Activated CD4-positive, alpha-beta memory T cell treated with anti-CD3 and anti-CD28 coated beads for 36 hours (primary cell): ENCODE measurements at regions not wholly inside any gene's neighbourhood (a gene's known extent, or its start where the extent isn't known, plus 50 kb on each side); places are given as distances from the start of the nearest gene placed in this dataset.
A peak's percentile ranks its signal among the peaks of the same experiment; 100 is the strongest.

Experiments used
- CTCF ChIA-PET: fragments of 350-600 bp; sonication (Branson Sonifier 250); formaldehyde crosslinking; loops from one replicate; lab custom pipeline; 2021; ENCODE audit warnings: antibody characterized with exemption, inconsistent platforms; lab: Charles Lee
- POLR2A ChIA-PET: fragments of 350-600 bp; sonication (Branson Sonifier 250); formaldehyde crosslinking; loops from one replicate; lab custom pipeline; 2021; ENCODE audit warnings: antibody characterized with exemption; lab: Charles Lee
- DNase-seq: peaks from one replicate; pipeline ENCODE4 v3.0.0-alpha.2; 2020
- H3K27ac Mint-ChIP-seq: one replicate; pipeline ENCODE4 v1.8.0; 2021; ENCODE audit warnings: mixed read lengths
- H3K27me3 Mint-ChIP-seq: one replicate; pipeline ENCODE4 v1.8.0; 2021; ENCODE audit warnings: mixed read lengths
- H3K36me3 Mint-ChIP-seq: one replicate; pipeline ENCODE4 v1.8.0; 2021; ENCODE audit warnings: mixed read lengths
- H3K4me1 Mint-ChIP-seq: one replicate; pipeline ENCODE4 v1.8.0; 2021; ENCODE audit warnings: low read depth, mixed read lengths
- H3K4me3 Mint-ChIP-seq: one replicate; pipeline ENCODE4 v1.8.0; 2021; ENCODE audit warnings: mild to moderate bottlenecking, mixed read lengths
- H3K9me3 Mint-ChIP-seq: one replicate; pipeline ENCODE4 v1.8.0; 2021; ENCODE audit warnings: mixed read lengths
- intact Hi-C: fragments of 100-400 bp; cut with micrococcal nuclease; formaldehyde crosslinking; loops from one replicate; pipeline ENCODE4 v1.15.1; 2023

DNA sequence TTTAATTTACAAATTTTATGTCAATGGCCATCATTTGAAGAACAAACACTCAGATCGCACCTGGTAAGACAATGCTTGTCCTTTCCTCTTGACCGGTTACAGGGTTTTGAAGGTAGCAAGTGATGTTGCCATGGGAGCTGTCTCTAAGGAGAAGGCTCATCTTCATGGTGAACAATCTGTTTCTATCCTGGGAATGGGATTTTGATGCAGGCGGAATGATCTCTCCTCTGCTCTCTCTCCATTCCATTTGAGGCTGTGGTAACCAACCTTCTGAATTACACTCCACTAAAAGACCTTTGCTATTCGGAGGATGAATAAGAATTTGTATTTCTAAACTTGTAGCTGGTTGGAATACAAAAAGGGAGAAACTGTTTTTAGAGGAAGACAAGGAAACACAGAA lies 57.9 kb upstream of the SLC5A9 start:
- Mint-ChIP-seq H3K36me3 (no peaks in the 10 kb centered on the region), H3K4me3 (no peak overlapping the region), H3K27ac (no peak overlapping the region), H3K4me1 (no peaks in the 10 kb centered on the region), H3K27me3 (peaks cover 3% of the 10 kb centered on the region), H3K9me3 (peaks cover 3% of the 10 kb centered on the region)
- POLR2A ChIA-PET = no interaction called here
- DNase-seq = no peak
- intact Hi-C loops = no loop called here
- CTCF ChIA-PET = no interaction called here

GRCh38 chr1:48160486-48161132 lies 61.9 kb upstream of the SLC5A9 start:
- DNase-seq = no peak
- Mint-ChIP-seq H3K36me3 (no peaks in the 10 kb centered on the region), H3K4me1 (no peaks in the 10 kb centered on the region), H3K9me3 (no peaks in the 10 kb centered on the region), H3K4me3 (no peak overlapping the region), H3K27ac (no peak overlapping the region), H3K27me3 (peaks cover 5% of the 10 kb centered on the region)
- CTCF ChIA-PET = interaction anchor here (0.6 kb wide), 1 partner anchor 78 kb away, joined by 3 read pairs; no protein-coding TSS in a partner anchor
- intact Hi-C loops = no loop called here
- POLR2A ChIA-PET = no interaction called here

GRCh38 chr1:48139275-48139674 lies 83.2 kb upstream of the SLC5A9 start:
- Mint-ChIP-seq H3K27ac (no peak overlapping the region), H3K4me3 (no peak overlapping the region), H3K27me3 (peaks cover 18% of the 10 kb centered on the region), H3K9me3 (peaks cover 2% of the 10 kb centered on the region), H3K36me3 (no peaks in the 10 kb centered on the region), H3K4me1 (no peaks in the 10 kb centered on the region)
- no peak for DNase-seq
- CTCF ChIA-PET = interaction anchor here (1.6 kb wide), 1 partner anchor 30 kb away, joined by 4 read pairs; no protein-coding TSS in a partner anchor
- intact Hi-C loops = no loop called here
- POLR2A ChIA-PET = no interaction called here

- Mint-ChIP-seq H3K9me3 (no peaks in the 10 kb centered on the region), H3K4me1 (no peaks in the 10 kb centered on the region), H3K36me3 (no peaks in the 10 kb centered on the region), H3K27ac (no peak overlapping the region), H3K4me3 (no peak overlapping the region), H3K27me3 (peaks cover 13% of the 10 kb centered on the region)
- DNase-seq = no peak
- CTCF ChIA-PET = no interaction called here
- intact Hi-C loops = no loop called here
- POLR2A ChIA-PET = no interaction called here
Observed at GRCh38 chr1:48127735-48128685, 94.5 kb upstream of the SLC5A9 start.

DNA sequence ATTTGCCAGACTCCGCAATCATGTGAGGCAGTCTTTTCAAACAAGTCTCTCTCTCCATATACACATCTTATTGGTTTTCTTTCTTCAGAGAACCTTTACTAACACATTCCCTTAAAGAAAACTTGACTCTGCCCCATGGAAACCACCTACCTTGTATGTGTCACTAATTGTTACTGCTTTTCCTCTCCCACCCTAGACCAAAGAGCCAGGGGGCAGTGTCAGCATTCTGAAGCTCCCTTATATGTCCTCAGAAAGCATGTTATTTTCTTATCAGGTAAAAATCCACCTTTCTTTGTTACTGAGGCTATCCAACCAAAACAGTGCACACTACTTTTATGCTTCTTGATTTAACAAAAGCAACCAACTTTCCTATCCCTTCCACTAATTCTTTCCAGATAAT lies 98.9 kb upstream of the SLC5A9 start:
- POLR2A ChIA-PET = no interaction called here
- Mint-ChIP-seq H3K27me3 (peaks cover 27% of the 10 kb centered on the region), H3K4me3 (no peak overlapping the region)

DNA sequence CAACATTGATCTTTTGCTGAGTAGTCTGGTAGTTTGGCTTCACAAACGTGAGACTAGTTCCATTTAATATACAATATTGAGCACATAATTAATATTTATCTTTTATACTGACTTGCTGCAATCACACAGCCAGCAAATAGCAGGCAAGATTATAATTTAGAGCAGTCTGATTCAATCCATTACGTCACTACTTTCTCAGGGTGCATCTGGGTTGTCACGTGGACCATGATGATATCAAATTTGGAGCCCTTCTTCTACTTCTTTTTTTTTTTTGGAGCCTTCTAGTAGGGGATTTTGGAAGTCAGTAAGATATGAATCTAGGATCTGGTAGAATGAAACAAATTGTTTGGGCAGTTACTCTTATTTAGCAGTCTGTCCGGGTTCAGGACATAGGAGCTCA lies 100.6 kb upstream of the SLC5A9 start:
- CTCF ChIA-PET = no interaction called here
- peaks cover 27% of the 10 kb centered on the region for H3K27me3 Mint-ChIP-seq
- no peaks in the 10 kb centered on the region for H3K36me3 Mint-ChIP-seq
- intact Hi-C loops = no loop called here
- no peak overlapping the region for H3K4me3 Mint-ChIP-seq
- POLR2A ChIA-PET = no interaction called here
- H3K4me1 Mint-ChIP-seq = no peaks in the 10 kb centered on the region
- H3K9me3 Mint-ChIP-seq = peaks cover 4% of the 10 kb centered on the region
- no peak overlapping the region for H3K27ac Mint-ChIP-seq
- no peak for DNase-seq

More for the DNA sequence above, 98.9 kb upstream of the SLC5A9 start:
- DNase-seq = no peak
- Mint-ChIP-seq H3K9me3 (no peaks in the 10 kb centered on the region), H3K27ac (no peak overlapping the region), H3K4me1 (no peaks in the 10 kb centered on the region), H3K36me3 (no peaks in the 10 kb centered on the region)
- intact Hi-C loops = no loop called here
- CTCF ChIA-PET = no interaction called here

DNA sequence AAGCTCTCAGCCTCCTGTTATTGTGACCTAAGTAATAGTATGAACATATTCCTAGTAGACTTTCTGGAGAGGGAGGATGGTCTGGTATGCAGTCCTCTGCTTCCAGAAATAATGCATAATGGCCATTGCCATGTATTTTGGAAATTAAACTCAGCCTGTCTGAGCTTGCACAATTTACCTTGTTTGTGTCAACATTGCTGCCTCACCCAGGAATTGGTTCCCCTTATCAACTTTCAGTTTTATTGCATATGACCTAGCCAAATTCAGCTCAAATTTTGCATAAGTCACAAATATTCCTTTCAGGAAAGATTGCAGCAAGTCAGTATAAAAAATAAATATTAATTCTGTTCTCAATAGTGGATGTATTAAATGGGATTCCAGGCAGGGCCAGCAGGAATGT lies 101.9 kb upstream of the SLC5A9 start:
- Mint-ChIP-seq H3K9me3 (peaks cover 9% of the 10 kb centered on the region), H3K4me1 (no peaks in the 10 kb centered on the region), H3K36me3 (no peaks in the 10 kb centered on the region), H3K4me3 (no peak overlapping the region), H3K27me3 (peaks cover 26% of the 10 kb centered on the region), H3K27ac (no peak overlapping the region)
- CTCF ChIA-PET = interaction anchor here (0.9 kb wide), 1 partner anchor 27 kb away, joined by 3 read pairs; no protein-coding TSS in a partner anchor
- no peak for DNase-seq
- POLR2A ChIA-PET = no interaction called here
- intact Hi-C loops = no loop called here

GRCh38 chr1:48115835-48116234 lies 106.7 kb upstream of the SLC5A9 start:
- intact Hi-C loops = no loop called here
- no peak overlapping the region for H3K4me3 Mint-ChIP-seq
- POLR2A ChIA-PET = no interaction called here

GRCh38 chr1:48114596-48115382 lies 107.7 kb upstream of the SLC5A9 start:
- intact Hi-C loops = no loop called here
- H3K36me3 Mint-ChIP-seq = no peaks in the 10 kb centered on the region
- H3K27ac Mint-ChIP-seq = no peak overlapping the region
- ChIA-PET CTCF (no interaction called here), POLR2A (no interaction called here)
- no peaks in the 10 kb centered on the region for H3K4me1 Mint-ChIP-seq
- no peak overlapping the region for H3K4me3 Mint-ChIP-seq
- H3K27me3 Mint-ChIP-seq = peaks cover 12% of the 10 kb centered on the region
- H3K9me3 Mint-ChIP-seq = peaks cover 9% of the 10 kb centered on the region
- no peak for DNase-seq

More at GRCh38 chr1:48115835-48116234, 106.7 kb upstream of the SLC5A9 start:
- H3K4me1 Mint-ChIP-seq = no peaks in the 10 kb centered on the region
- peaks cover 9% of the 10 kb centered on the region for H3K9me3 Mint-ChIP-seq
- no peaks in the 10 kb centered on the region for H3K36me3 Mint-ChIP-seq
- no peak for DNase-seq
- no peak overlapping the region for H3K27ac Mint-ChIP-seq
- CTCF ChIA-PET = no interaction called here
- peaks cover 18% of the 10 kb centered on the region for H3K27me3 Mint-ChIP-seq

- intact Hi-C loops = loop anchor here (1.0 kb wide), 1 partner anchor 93 kb away; no protein-coding TSS in a partner anchor
- DNase-seq = no peak
- Mint-ChIP-seq H3K4me3 (no peak overlapping the region), H3K4me1 (peaks cover 3% of the 10 kb centered on the region), H3K36me3 (no peaks in the 10 kb centered on the region), H3K27ac (no peak overlapping the region), H3K27me3 (peaks cover 12% of the 10 kb centered on the region), H3K9me3 (no peaks in the 10 kb centered on the region)
- ChIA-PET CTCF (interaction anchor here (0.9 to 2.9 kb wide), 7 partner anchors 9 to 388 kb away, joined by 3 to 42 read pairs (median 4); no protein-coding TSS in a partner anchor), POLR2A (no interaction called here)
Observed at GRCh38 chr1:48109390-48110013, 112.3 kb upstream of the TRABD2B start.

DNA sequence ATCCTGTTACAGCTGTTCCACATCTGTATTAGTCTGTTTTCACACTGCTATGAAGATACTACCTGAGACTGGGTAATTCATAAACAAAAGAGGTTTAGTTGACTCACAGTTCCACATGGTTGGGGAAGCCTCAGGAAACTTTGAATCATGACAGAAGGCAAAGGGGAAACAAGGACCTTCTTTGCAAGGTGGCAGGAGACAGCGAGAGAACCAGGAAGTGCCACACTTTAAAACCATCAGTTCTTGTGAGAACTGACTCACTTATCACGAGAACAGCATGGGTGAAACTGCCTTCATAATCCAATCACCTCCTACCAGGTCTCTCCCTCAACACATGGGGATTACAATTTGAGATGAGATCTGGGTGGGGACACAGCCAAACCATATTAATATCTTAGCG lies 110.3 kb upstream of the TRABD2B start:
- no peaks in the 10 kb centered on the region for H3K9me3 Mint-ChIP-seq
- no peak overlapping the region for H3K27ac Mint-ChIP-seq
- no peaks in the 10 kb centered on the region for H3K36me3 Mint-ChIP-seq
- peaks cover 1% of the 10 kb centered on the region for H3K27me3 Mint-ChIP-seq
- DNase-seq = peak; percentile 12
- H3K4me1 Mint-ChIP-seq = peaks cover 3% of the 10 kb centered on the region
- no peak overlapping the region for H3K4me3 Mint-ChIP-seq
- ChIA-PET POLR2A (no interaction called here), CTCF (no interaction called here)
- intact Hi-C loops = no loop called here
